Ishikawa (cell line): ENCODE measurements at regions not wholly inside any gene's neighbourhood (a gene's known extent, or its start where the extent isn't known, plus 50 kb on each side); places are given as distances from the start of the nearest gene placed in this dataset.

Experiments
- CEBPB ChIP-seq: IDR thresholded peaks from 2 replicates; pipeline ENCODE4 v1.6.1; 2012
- FOXM1 ChIP-seq: IDR thresholded peaks from 2 replicates; pipeline ENCODE4 v1.6.1; 2012; ENCODE audit warnings: low read depth, borderline replicate concordance
- NFIC ChIP-seq: IDR thresholded peaks from 2 replicates; pipeline ENCODE4 v1.6.1; 2012
- TAF1 ChIP-seq: IDR thresholded peaks from 2 replicates; pipeline ENCODE4 v1.6.1; 2012; ENCODE audit warnings: low read depth, mild to moderate bottlenecking
- TEAD4 ChIP-seq: IDR thresholded peaks from 2 replicates; pipeline ENCODE4 v1.6.1; 2012
- YY1 ChIP-seq: IDR thresholded peaks from 2 replicates; pipeline ENCODE4 v1.6.1; 2012; ENCODE audit warnings: low read depth
- ZBTB7A ChIP-seq: IDR thresholded peaks from 2 replicates; pipeline ENCODE4 v1.6.1; 2012; ENCODE audit warnings: low read depth
- TF ChIP-seq, protein P1 (sequence below): IDR thresholded peaks from 2 replicates; pipeline ENCODE4 v1.6.1; 2012; ENCODE audit warnings: low read depth, mild to moderate bottlenecking
- TF ChIP-seq, protein P2 (sequence below): IDR thresholded peaks from 2 replicates; pipeline ENCODE4 v1.6.1; 2012
- TF ChIP-seq, protein P3 (sequence below): IDR thresholded peaks from 2 replicates; pipeline ENCODE4 v1.6.1; 2012

DNA sequence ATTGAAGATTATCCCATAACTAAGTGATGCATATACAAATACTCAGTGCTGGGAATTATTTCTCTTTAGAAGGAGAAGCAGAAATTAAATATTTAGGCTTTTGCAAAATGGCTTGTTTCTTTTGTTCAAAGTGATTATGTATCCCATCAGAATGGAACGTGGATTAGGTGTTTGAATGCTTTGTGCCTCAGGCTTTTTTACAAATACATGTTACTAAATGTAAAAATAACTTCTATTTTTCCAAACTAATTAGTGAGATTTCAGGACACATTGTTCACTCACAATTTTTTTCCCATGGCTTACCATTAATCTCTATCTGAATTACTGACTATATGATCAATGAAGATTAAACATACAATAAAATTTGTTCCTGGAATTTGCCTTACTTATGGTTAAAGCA is 925.9 kb upstream of the CITED2 start:
- TF ChIP-seq CEBPB, result no peak
- TF ChIP-seq TAF1, result no peak
- no peak for TF ChIP-seq ZBTB7A
- no peak for TF ChIP-seq FOXM1
- TF ChIP-seq, protein P1, sequence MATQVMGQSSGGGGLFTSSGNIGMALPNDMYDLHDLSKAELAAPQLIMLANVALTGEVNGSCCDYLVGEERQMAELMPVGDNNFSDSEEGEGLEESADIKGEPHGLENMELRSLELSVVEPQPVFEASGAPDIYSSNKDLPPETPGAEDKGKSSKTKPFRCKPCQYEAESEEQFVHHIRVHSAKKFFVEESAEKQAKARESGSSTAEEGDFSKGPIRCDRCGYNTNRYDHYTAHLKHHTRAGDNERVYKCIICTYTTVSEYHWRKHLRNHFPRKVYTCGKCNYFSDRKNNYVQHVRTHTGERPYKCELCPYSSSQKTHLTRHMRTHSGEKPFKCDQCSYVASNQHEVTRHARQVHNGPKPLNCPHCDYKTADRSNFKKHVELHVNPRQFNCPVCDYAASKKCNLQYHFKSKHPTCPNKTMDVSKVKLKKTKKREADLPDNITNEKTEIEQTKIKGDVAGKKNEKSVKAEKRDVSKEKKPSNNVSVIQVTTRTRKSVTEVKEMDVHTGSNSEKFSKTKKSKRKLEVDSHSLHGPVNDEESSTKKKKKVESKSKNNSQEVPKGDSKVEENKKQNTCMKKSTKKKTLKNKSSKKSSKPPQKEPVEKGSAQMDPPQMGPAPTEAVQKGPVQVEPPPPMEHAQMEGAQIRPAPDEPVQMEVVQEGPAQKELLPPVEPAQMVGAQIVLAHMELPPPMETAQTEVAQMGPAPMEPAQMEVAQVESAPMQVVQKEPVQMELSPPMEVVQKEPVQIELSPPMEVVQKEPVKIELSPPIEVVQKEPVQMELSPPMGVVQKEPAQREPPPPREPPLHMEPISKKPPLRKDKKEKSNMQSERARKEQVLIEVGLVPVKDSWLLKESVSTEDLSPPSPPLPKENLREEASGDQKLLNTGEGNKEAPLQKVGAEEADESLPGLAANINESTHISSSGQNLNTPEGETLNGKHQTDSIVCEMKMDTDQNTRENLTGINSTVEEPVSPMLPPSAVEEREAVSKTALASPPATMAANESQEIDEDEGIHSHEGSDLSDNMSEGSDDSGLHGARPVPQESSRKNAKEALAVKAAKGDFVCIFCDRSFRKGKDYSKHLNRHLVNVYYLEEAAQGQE, result no peak
- TF ChIP-seq TEAD4, result no peak
- TF ChIP-seq NFIC, result no peak
- TF ChIP-seq, protein P2, sequence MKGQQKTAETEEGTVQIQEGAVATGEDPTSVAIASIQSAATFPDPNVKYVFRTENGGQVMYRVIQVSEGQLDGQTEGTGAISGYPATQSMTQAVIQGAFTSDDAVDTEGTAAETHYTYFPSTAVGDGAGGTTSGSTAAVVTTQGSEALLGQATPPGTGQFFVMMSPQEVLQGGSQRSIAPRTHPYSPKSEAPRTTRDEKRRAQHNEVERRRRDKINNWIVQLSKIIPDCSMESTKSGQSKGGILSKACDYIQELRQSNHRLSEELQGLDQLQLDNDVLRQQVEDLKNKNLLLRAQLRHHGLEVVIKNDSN, result no peak
- TF ChIP-seq, protein P3, sequence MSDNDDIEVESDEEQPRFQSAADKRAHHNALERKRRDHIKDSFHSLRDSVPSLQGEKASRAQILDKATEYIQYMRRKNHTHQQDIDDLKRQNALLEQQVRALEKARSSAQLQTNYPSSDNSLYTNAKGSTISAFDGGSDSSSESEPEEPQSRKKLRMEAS, result no peak
- TF ChIP-seq YY1, result no peak
